ENCODE measurements at regions not wholly inside any gene's neighbourhood (a gene's known extent, or its start where the extent isn't known, plus 50 kb on each side); places are given as distances from the start of the nearest gene placed in this dataset.

GRCh38 chr20:7428946-7429345 is 511.3 kb downstream of the HAO1 start:
- TF ChIP-seq EP300 (IDR thresholded peaks at IDR 0.05; ENCODE audit: borderline replicate concordance in 1 of 2, low read depth in 1 of 2, low read length in 1 of 2) (no peak), RFX5 (IDR thresholded peaks at IDR 0.05; ENCODE audit: low read length) (no peak), CTCF (IDR thresholded peaks at IDR 0.05) (no peak), RAD21 (IDR thresholded peaks at IDR 0.05; ENCODE audit: low read length) (no peak), ELF1 (IDR thresholded peaks at IDR 0.05) (no peak), CHD2 (IDR thresholded peaks at IDR 0.05; ENCODE audit: low read length, partially characterized antibody) (no peak), SMC3 (IDR thresholded peaks at IDR 0.05; ENCODE audit: low read depth, low read length) (no peak)
